Neural cell (in vitro differentiated cells): ENCODE measurements at regions not wholly inside any gene's neighbourhood (a gene's known extent, or its start where the extent isn't known, plus 50 kb on each side); places are given as distances from the start of the nearest gene placed in this dataset.

Experiments
- H2AFZ ChIP-seq: fragments of 200-600, 300-800 bp; sonication (generic), shearing (Covaris generic); 2 replicates; pipeline ENCODE4 v1.6.0; 2014; ENCODE audit warnings: low read depth, mild to moderate bottlenecking, antibody characterized with exemption, low read length, moderate library complexity
- H3F3A ChIP-seq: fragments of 200-600 bp; shearing (Covaris generic); 2 replicates; pipeline ENCODE4 v1.6.1; 2016; ENCODE audit warnings: mild to moderate bottlenecking, moderate library complexity, mixed read lengths, antibody characterized with exemption, low read length; ENCODE audit not compliant: insufficient read depth, poor library complexity, severe bottlenecking
- H3K27ac ChIP-seq: fragments of 200-600, 300-800 bp; sonication (generic), shearing (Covaris generic); 2 replicates; pipeline ENCODE4 v1.5.1; 2014; ENCODE audit warnings: mild to moderate bottlenecking, low read length, moderate library complexity
- H3K27me3 ChIP-seq: fragments of 300-800, 200-600 bp; sonication (generic), shearing (Covaris generic); 2 replicates; pipeline ENCODE4 v1.6.0; 2014; ENCODE audit warnings: mild to moderate bottlenecking, low read depth, low read length, moderate library complexity; ENCODE audit not compliant: insufficient read depth
- H3K36me3 ChIP-seq: fragments of 300-800, 200-600 bp; sonication (generic), shearing (Covaris generic); 2 replicates; pipeline ENCODE4 v1.5.1; 2014; ENCODE audit warnings: mild to moderate bottlenecking, antibody characterized with exemption, low read length, moderate library complexity; ENCODE audit not compliant: insufficient read depth
- H3K4me2 ChIP-seq: fragments of 300-800, 200-600 bp; sonication (generic), shearing (Covaris generic); 2 replicates; pipeline ENCODE4 v1.6.0; 2014; ENCODE audit warnings: mild to moderate bottlenecking, low read length
- H3K4me3 ChIP-seq: fragments of 300-800, 200-600 bp; sonication (generic), shearing (Covaris generic); 2 replicates; pipeline ENCODE4 v1.5.1; 2014; ENCODE audit warnings: mild to moderate bottlenecking, low read length, moderate library complexity
- H3K79me2 ChIP-seq: fragments of 200-600 bp; shearing (Covaris generic); replicated peaks from 2 replicates; pipeline ENCODE4 v1.6.0; 2014; ENCODE audit warnings: mild to moderate bottlenecking, low read length, moderate library complexity; ENCODE audit not compliant: insufficient read depth
- H3K9ac ChIP-seq: fragments of 300-800, 200-600 bp; sonication (generic), shearing (Covaris generic); 2 replicates; pipeline ENCODE4 v1.6.1; 2016; ENCODE audit warnings: mild to moderate bottlenecking, low read length, mixed read lengths
- H3K9me2 ChIP-seq: fragments of 200-600 bp; shearing (Covaris generic); 2 replicates; pipeline ENCODE4 v1.6.1; 2016; ENCODE audit warnings: mild to moderate bottlenecking, low read length, mixed read lengths; ENCODE audit not compliant: insufficient read depth
- H3K9me3 ChIP-seq: fragments of 200-600, 300-800 bp; sonication (generic), shearing (Covaris generic); 2 replicates; pipeline ENCODE4 v1.6.1; 2016; ENCODE audit warnings: mild to moderate bottlenecking, mixed run types, low read length, moderate library complexity, mixed read lengths
- H4K20me1 ChIP-seq: fragments of 200-600 bp; shearing (Covaris generic); 2 replicates; pipeline ENCODE4 v1.6.1; 2016; ENCODE audit warnings: mild to moderate bottlenecking, mixed run types; ENCODE audit not compliant: insufficient read depth
- CTCF ChIP-seq: fragments of 450-650 bp; IDR thresholded peaks from 2 replicates; pipeline ENCODE4 v1.5.1; 2014; ENCODE audit warnings: antibody characterized with exemption, mild to moderate bottlenecking, moderate library complexity; ENCODE audit not compliant: poor library complexity, severe bottlenecking
- EP300 ChIP-seq: fragments of 450-650 bp; conservative IDR thresholded peaks from 2 replicates; pipeline ENCODE4 v1.6.1; 2014; ENCODE audit warnings: antibody characterized with exemption, mild to moderate bottlenecking, moderate library complexity; ENCODE audit not compliant: poor library complexity, severe bottlenecking
- EZH2 ChIP-seq: fragments of 200-600, 300-800 bp; shearing (Covaris generic), sonication (generic); IDR thresholded peaks from 2 replicates; pipeline ENCODE4 v1.6.1; 2014; ENCODE audit warnings: antibody characterized with exemption, low read length, borderline replicate concordance, mild to moderate bottlenecking; ENCODE audit not compliant: insufficient read depth, poor library complexity, severe bottlenecking
- MXI1 ChIP-seq: fragments of 450-650 bp; conservative IDR thresholded peaks from 2 replicates; pipeline ENCODE4 v1.6.1; 2014; ENCODE audit warnings: antibody characterized with exemption, mild to moderate bottlenecking; ENCODE audit not compliant: poor library complexity, severe bottlenecking
- POLR2AphosphoS5 ChIP-seq: IDR thresholded peaks from 2 replicates; pipeline ENCODE4 v1.6.1; 2012
- RAD21 ChIP-seq: fragments of 450-650 bp; conservative IDR thresholded peaks from 2 replicates; pipeline ENCODE4 v1.6.1; 2014; ENCODE audit warnings: antibody characterized with exemption, mild to moderate bottlenecking, moderate library complexity
- REST ChIP-seq: IDR thresholded peaks from 2 replicates; pipeline ENCODE4 v1.6.1; 2012; ENCODE audit warnings: borderline replicate concordance
- SMC3 ChIP-seq: fragments of 450-650 bp; conservative IDR thresholded peaks from 2 replicates; pipeline ENCODE4 v1.6.1; 2014; ENCODE audit warnings: antibody characterized with exemption, mild to moderate bottlenecking, moderate library complexity; ENCODE audit not compliant: poor library complexity
- TAF1 ChIP-seq: IDR thresholded peaks from 2 replicates; pipeline ENCODE4 v1.6.1; 2012; ENCODE audit warnings: low read depth

GRCh38 chr5:20231040-20231439 lies 243.0 kb upstream of the CDH18 start:
- Histone ChIP-seq H3K27ac (no peak overlapping the region), H3K27me3 (no peaks in the 10 kb centered on the region), H3K9me3 (no peaks in the 10 kb centered on the region), H3K4me2 (no peak overlapping the region), H3K4me3 (no peak overlapping the region), H3F3A (no peaks in the 10 kb centered on the region), H3K79me2 (no peaks in the 10 kb centered on the region), H3K36me3 (no peaks in the 10 kb centered on the region), H3K9me2 (no peaks in the 10 kb centered on the region), H2AFZ (no peak overlapping the region), H3K9ac (no peak overlapping the region), H4K20me1 (no peaks in the 10 kb centered on the region)
- TF ChIP-seq EZH2 (no peak), EP300 (no peak)

- TF ChIP-seq EP300 (no peak), SMC3 (no peak), MXI1 (no peak), CTCF (no peak), POLR2AphosphoS5 (no peak), REST (no peak), RAD21 (no peak), EZH2 (no peak), TAF1 (no peak)
These were observed 242.0 kb upstream of the CDH18 start for GRCh38 chr5:20230010-20230409.

More at GRCh38 chr5:20230010-20230409, 242.0 kb upstream of the CDH18 start:
- Histone ChIP-seq H2AFZ (no peak overlapping the region), H3K27ac (no peak overlapping the region), H3K4me3 (no peak overlapping the region), H3K9me2 (no peaks in the 10 kb centered on the region), H3K36me3 (no peaks in the 10 kb centered on the region), H3K9ac (no peak overlapping the region), H3F3A (no peaks in the 10 kb centered on the region), H3K4me2 (no peak overlapping the region), H4K20me1 (no peaks in the 10 kb centered on the region), H3K79me2 (no peaks in the 10 kb centered on the region), H3K27me3 (no peaks in the 10 kb centered on the region), H3K9me3 (no peaks in the 10 kb centered on the region)
